OCI-M2 (cell line): ENCODE measurements at regions not wholly inside any gene's neighbourhood (a gene's known extent, or its start where the extent isn't known, plus 50 kb on each side); places are given as distances from the start of the nearest gene placed in this dataset.

Experiments used
- DNase-seq: peaks from one replicate; lab custom pipeline; 2025; ENCODE audit not compliant: unreplicated experiment; lab: John Stamatoyannopoulos, UW

GRCh38 chr16:72523087-72523486 is 351.1 kb upstream of the PMFBP1 start:
- no peak for DNase-seq

GRCh38 chr16:72517154-72517553 is 345.2 kb upstream of the PMFBP1 start:
- no peak for DNase-seq

- no peak for DNase-seq
These were observed 339.2 kb upstream of the PMFBP1 start for GRCh38 chr16:72511171-72511570.

- DNase-seq = no peak
These were observed 336.2 kb upstream of the PMFBP1 start for GRCh38 chr16:72508191-72508590.

- no peak for DNase-seq
These were observed 330.6 kb upstream of the PMFBP1 start for GRCh38 chr16:72502594-72503005.

GRCh38 chr16:72501739-72502593 is 330.0 kb upstream of the PMFBP1 start:
- DNase-seq = no peak

GRCh38 chr16:72500545-72500944 is 328.6 kb upstream of the PMFBP1 start:
- DNase-seq = no peak

GRCh38 chr16:72493716-72494415 is 321.9 kb upstream of the PMFBP1 start:
- DNase-seq = no peak

- no peak for DNase-seq
These were observed 315.3 kb upstream of the PMFBP1 start for GRCh38 chr16:72487283-72487682.

- DNase-seq = no peak
These were observed 310.7 kb upstream of the PMFBP1 start for GRCh38 chr16:72482695-72483094.

- DNase-seq = no peak
These were observed 309.5 kb upstream of the PMFBP1 start for GRCh38 chr16:72481419-72481818.

GRCh38 chr16:72480911-72481310 is 309.0 kb upstream of the PMFBP1 start:
- DNase-seq = no peak

- no peak for DNase-seq
These were observed 303.7 kb upstream of the PMFBP1 start for GRCh38 chr16:72475688-72476087.

GRCh38 chr16:72474501-72475123 is 302.7 kb upstream of the PMFBP1 start:
- no peak for DNase-seq

- DNase-seq = no peak
These were observed 301.7 kb upstream of the PMFBP1 start for GRCh38 chr16:72473631-72474030.

- no peak for DNase-seq
These were observed 299.5 kb upstream of the PMFBP1 start for GRCh38 chr16:72471317-72471924.

GRCh38 chr16:72470541-72470940 is 298.6 kb upstream of the PMFBP1 start:
- no peak for DNase-seq

- DNase-seq = no peak
These were observed 298.0 kb upstream of the PMFBP1 start for GRCh38 chr16:72469932-72470331.

- DNase-seq = no peak
These were observed 296.6 kb upstream of the PMFBP1 start for GRCh38 chr16:72468582-72468981.

GRCh38 chr16:72467157-72467759 is 295.3 kb upstream of the PMFBP1 start:
- no peak for DNase-seq
